ENCODE measurements at regions not wholly inside any gene's neighbourhood (a gene's known extent, or its start where the extent isn't known, plus 50 kb on each side); places are given as distances from the start of the nearest gene placed in this dataset.

- TF ChIP-seq, protein P1, sequence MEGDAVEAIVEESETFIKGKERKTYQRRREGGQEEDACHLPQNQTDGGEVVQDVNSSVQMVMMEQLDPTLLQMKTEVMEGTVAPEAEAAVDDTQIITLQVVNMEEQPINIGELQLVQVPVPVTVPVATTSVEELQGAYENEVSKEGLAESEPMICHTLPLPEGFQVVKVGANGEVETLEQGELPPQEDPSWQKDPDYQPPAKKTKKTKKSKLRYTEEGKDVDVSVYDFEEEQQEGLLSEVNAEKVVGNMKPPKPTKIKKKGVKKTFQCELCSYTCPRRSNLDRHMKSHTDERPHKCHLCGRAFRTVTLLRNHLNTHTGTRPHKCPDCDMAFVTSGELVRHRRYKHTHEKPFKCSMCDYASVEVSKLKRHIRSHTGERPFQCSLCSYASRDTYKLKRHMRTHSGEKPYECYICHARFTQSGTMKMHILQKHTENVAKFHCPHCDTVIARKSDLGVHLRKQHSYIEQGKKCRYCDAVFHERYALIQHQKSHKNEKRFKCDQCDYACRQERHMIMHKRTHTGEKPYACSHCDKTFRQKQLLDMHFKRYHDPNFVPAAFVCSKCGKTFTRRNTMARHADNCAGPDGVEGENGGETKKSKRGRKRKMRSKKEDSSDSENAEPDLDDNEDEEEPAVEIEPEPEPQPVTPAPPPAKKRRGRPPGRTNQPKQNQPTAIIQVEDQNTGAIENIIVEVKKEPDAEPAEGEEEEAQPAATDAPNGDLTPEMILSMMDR (IDR thresholded peaks at IDR 0.05), result no peak
- no peak for TF ChIP-seq POLR2A (IDR thresholded peaks at IDR 0.05)
Measured at GRCh38 chr18:71304856-71305255, 1016.0 kb downstream of the SOCS6 start.

All from right lobe of liver (tissue), 4 donors.